Activated CD4-positive, alpha-beta T cell treated with anti-CD3 and anti-CD28 coated beads, Interleukin-10, Interleukin-2, amounts not matched to agents 100 ng/mL and 50 ng/mL, durations not matched to agents 16 hours and 8 hours (primary cell): ENCODE measurements at regions not wholly inside any gene's neighbourhood (a gene's known extent, or its start where the extent isn't known, plus 50 kb on each side); places are given as distances from the start of the nearest gene placed in this dataset.
"Not testable (repeated sequence)": the region's sequence is repeated elsewhere in the genome, so short reads cannot be mapped to it uniquely, and the experiment has no call there.

Experiments used
- DNase-seq: peaks from one replicate; pipeline ENCODE4 v3.0.0-alpha.2; 2020

DNA sequence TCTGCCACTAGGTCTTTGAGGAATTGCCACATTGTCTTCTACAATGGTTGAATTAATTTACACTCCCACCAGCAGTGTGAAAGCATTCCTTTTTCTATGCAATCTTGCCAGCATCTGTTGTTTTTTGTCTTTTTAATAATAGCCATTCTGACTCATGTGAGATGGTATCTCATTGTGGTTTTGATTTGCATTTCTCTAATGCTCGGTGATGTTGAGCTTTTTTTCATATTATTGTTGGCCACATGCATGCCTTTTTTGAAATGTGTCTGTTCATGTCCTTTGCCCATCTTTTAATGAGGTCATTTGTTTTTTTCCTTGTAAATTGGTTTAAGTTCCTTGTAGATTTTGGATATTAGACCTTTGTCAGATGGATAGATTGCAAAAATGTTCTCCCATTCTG is 661.8 kb downstream of the GLUD2 start:
- not testable (repeated sequence) for DNase-seq

DNA sequence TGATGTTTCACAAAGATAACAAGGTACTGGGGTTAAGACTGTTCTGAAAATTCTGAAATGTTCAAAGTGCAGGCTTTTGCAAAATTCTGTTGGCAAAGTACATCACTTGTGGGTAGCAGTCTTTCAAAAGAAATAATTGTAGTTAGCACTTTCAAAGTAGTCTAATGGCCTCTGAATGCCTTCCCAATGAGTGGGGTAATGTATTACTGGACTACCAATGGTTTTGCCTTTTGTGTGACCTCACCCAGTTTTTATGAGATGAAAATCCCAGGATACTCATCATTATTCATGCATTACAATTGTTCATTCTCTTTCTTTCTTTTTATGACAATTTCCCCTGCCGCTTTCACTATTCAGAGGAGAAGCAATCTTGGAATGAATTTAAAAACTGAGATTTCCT is 686.1 kb downstream of the GLUD2 start:
- DNase-seq = no peak

DNA sequence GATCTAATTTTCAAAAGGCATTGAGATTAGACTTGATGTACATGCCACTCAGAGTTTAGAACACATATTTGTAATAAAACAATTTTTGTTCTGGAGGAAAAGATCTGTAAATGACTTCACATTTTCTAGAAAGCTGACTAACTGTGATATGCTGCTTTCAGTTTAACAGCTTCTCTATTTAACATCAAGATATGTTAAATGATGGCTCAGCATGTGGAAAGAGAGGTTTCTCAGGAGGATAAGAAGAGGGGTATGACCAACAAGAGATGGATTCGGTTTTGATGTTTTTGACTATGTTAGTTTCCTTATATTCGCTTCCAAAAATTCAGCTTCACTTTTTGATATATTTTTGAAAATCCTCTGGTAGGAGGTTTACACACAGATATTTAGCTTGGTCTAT is 698.7 kb downstream of the GLUD2 start:
- no peak for DNase-seq

DNA sequence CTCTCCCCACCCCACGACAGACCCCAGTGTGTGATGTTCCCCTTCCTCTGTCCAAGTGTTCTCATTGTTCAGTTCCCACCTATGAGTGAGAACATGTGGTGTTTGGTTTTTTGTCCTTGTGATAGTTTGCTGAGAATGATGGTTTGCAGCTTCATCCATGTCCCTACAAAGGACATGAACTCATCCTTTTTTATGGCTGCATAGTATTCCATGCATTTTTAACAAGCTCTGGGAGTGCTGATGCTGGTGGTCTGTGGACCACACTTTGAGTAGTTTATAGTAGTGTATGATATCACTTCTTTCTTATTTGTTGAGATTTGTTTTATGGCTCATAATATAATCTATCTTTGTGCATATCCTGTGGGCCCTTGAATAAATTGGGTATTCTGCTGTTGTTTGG is 706.2 kb downstream of the GLUD2 start:
- DNase-seq = not testable (repeated sequence)

DNA sequence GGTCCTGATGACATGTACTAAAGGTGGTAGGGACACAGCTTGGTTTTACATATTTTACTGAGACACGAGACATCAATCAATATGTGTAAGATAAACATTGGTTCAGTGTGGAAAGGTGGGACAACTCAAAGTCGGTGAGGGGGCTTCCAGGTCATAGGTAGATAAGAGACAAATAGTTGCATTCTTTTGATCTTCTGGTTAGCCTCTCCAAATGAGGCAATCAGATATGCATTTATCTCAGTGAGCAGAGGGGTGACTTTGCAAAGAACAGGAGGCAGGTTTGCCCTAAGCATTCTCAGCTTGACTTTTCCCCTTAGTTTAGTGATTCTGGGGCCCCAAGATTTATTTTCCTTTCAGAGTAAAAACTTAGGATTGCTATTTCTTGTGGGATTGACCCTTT is 706.9 kb downstream of the GLUD2 start:
- DNase-seq = no peak

DNA sequence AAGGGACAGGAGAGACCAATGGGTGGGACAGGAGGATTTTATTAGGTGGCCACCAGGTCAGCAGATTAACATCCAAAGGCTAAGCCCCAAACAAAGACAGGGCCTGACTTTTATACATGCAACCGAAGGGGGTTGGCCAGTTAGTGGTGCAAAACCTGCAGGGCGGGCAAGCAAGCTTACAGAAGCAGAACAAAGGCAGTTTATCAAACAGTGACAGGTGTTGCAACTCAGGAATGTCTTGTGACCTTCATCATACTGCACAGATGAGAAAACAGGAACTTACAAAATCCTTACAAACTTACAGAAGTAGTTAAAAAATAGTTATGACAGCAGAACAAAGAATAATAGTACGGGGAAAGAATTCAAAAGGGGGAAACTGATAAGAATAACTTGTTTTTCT is 708.1 kb downstream of the GLUD2 start:
- DNase-seq = no peak

DNA sequence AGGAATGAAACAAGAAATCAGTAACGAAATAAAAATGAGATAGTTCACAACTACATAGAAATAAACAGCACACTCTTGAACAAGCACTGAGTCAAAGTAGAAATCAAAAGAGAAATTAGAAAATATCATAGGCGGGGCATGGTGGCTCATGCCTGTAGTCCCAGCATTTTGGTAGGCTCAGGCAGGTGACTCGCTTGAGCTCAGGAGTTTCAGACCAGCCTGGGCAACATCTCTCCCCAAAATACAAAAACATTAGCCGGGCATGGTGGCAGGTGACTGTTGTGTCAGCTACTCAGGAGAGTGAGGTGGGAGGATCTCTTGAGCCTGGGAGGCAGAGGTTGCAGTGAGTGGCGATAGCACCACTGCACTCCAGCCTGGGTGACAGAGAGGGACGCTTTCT is 714.4 kb downstream of the GLUD2 start:
- DNase-seq = no peak

DNA sequence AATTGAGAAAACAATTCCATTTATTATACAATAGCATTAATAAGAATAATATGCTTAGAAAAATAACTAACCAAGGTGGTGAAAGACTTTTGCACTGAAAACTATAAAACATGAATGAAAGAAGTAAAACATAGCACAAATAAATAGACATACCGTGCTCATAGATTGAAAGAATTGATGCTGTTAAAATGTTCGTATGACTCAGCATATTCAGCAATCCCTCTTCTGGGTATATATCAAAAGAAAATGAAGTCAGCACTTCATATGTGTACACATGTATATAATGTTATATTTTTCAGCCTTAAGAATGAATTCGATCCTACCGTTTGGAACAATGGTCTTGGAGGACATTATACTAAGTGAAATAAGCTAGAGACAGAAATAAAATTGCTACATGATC is 716.3 kb downstream of the GLUD2 start:
- DNase-seq = no peak

DNA sequence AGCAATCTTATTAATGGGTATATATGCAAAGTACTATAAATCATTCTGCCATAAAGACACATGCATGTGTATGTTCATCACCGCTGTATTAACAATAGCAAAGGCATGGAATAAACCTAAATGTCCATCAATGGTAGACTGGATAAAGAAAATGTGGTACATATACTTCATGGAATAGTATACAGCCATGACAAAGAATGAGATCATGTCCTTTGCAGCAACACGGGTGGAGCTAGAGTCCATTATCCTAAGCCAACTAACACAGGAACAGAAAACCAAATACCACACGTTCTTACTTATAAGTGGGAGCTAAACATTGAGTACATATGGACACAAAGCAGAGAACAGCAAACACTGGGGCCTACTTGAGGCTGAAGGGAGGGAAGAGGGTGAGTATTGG is 720.8 kb downstream of the GLUD2 start:
- not testable (repeated sequence) for DNase-seq

DNA sequence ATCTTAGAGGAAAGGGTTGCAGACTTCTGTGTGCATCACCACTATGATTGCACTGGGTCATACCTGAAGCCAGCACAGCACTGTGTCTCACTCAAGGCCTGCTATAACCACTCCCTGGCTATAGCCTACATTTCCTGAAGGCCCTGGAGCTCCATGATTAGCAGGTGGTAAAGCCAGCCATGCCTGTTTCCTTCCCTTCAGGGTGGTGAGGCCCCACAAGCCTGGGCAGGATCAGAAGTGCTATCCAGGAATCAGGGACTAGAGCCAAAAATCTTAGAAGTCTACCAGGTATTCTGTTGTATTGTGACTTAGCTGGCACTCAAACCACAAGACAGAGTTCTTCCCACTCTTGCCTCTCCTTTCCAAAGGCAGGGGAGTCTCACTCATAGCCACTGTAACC is 734.6 kb downstream of the GLUD2 start:
- DNase-seq = no peak

DNA sequence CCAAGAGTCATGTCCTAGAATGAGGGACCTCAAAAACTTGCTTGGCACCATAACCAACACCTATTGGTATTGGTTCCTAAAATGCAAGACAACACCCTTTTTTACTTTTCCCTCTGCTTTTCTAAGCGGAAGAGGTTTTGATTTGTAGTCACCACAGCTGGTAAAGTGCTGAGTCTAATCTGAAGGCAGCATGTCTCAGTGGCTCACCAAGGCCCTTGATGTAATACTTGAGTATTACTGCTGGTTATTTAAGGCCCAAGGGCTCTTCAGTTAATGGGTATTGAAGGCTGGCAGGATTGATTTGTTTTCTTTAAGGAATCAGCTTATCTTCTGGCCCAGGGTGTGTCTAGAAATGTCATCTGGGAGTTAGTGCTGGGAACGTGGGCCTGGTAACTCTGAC is 735.1 kb downstream of the GLUD2 start:
- DNase-seq = no peak

DNA sequence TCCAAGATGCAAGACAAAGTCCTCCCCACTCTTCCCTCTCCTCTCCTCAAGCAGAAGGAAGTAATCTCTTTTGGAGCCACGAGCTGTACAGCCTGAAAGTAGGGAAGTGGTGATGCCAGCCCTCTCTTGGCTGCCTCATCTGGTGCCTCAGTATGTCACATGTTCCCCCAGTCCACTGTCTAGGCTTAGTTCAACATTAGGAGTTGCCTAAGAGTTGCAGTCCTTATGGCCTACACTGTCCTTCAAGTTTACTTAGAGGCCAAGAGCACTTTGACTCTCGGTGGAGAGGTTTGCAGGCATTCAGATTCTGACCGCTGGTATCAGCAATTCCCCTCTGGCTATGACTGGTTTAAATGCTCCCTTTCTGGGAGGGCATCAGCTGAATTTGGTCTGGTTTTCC is 735.6 kb downstream of the GLUD2 start:
- no peak for DNase-seq

DNA sequence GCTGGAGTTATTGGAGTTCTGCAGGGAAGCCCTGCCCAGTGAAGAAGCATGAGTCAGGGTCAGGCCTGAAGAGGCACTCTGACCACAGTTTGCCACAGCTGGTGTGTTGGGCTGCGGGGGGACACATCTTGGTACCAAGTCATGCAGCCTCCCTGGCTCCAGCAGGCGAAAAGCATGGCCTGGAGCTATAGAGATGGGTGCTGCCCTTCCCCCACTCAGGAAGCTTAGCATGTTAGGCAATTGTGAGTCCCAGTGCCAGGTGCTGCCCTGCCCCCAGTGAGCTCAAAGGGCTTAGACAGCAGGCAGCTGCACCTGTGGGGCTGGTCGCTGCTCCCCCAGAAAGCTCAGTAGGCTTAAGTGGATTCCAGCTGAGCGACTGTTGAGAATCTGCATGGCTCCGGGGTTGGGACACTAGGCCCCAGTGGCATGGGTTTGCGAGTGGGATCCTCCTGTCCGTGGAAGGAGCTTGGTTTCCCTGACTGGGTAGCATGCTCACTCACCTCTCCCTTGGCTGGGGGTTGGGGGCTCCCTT is 755.5 kb downstream of the GLUD2 start:
- DNase-seq = no peak

DNA sequence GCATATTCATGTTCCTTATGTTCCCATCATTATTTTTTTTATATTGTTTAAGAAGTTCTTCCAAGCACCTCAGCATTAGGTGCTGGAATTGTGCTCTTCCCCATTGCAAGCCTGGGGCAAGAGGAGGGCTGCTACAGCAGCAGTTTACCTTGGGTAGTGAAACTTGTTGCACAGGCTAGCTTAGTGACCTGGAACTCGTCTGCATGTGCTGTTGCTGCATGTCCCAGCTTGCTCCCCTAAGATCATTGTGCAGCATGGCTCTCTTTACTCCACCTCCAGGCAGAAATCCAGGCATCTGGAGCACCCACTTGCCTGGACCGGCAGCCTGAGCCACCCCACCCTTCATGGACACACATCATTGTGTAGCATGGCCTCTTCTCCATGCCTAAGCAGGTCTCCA is 776.0 kb downstream of the GLUD2 start:
- DNase-seq = no peak

DNA sequence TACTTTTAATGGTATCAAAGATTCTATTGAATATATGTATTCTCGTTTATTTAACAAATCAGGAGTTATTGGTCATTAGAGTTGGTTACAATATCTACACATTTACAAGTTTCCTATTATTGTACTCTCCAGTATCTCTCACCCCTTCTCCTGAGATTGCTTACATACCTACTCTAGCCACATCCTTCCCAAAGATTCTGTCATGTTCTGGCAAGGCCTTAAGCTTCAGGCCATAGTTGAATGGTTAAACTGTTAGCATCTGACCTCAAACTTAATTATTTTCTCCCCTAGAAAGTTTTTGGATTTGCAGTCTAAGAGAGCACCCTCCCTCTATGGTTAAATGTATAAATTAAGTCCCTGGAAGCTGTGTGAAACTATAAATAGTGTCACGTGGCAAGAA is 784.2 kb downstream of the GLUD2 start:
- DNase-seq = no peak

DNA sequence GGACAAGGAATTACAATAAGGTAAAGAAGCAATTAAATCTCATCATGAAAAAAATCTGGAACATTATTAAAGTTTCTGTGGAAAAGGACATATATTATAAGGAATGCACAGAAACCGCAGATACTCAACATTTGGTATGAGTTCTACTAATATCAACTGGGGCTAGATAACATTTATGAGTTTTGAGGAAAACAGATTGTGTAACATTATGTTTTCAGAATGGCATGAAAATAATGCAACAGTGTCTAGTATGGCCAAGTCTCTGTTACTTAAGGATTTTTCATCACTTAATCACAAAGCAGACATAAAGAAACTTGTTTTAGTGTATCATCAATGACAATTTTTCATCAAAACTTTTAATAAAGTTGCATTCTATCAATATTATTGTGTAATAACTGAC is 785.0 kb downstream of the GLUD2 start:
- no peak for DNase-seq

DNA sequence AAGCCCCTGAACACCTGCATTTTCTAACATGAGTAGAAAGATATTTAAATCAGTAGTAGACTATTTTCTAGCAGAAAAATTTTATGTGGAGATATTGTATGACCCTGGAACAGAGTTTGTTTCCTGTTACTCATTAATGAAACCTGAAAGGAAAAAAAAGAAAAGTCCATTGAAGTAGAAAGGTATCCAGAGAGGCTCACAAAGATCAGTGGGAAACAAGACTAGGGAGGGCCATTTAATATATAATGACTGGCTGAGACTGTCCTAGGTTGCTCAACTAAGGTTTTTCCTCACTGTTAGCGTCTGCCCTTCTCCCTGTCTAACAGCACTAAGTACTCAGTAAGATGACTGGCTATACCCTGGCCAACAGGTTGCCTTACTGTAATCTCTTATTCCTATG is 788.6 kb downstream of the GLUD2 start:
- no peak for DNase-seq

DNA sequence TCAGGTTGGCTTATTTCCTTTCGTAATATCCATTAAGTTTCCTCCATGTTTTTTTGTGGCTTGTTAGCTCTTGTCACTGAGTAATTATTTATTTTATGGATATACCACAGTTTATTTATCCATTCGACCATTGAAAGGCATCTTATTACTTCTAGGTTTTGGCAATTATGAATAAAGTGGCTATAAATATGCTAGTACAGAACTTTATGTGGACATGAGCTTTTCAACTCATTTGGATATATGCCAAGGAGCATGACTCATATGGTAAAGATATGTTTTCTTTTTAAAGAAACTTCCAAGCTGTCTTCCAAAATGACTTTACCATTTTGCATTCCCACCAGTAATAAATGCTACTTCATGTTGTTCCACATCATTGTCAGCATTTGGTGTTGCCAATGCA is 803.6 kb downstream of the GLUD2 start:
- DNase-seq = no peak

DNA sequence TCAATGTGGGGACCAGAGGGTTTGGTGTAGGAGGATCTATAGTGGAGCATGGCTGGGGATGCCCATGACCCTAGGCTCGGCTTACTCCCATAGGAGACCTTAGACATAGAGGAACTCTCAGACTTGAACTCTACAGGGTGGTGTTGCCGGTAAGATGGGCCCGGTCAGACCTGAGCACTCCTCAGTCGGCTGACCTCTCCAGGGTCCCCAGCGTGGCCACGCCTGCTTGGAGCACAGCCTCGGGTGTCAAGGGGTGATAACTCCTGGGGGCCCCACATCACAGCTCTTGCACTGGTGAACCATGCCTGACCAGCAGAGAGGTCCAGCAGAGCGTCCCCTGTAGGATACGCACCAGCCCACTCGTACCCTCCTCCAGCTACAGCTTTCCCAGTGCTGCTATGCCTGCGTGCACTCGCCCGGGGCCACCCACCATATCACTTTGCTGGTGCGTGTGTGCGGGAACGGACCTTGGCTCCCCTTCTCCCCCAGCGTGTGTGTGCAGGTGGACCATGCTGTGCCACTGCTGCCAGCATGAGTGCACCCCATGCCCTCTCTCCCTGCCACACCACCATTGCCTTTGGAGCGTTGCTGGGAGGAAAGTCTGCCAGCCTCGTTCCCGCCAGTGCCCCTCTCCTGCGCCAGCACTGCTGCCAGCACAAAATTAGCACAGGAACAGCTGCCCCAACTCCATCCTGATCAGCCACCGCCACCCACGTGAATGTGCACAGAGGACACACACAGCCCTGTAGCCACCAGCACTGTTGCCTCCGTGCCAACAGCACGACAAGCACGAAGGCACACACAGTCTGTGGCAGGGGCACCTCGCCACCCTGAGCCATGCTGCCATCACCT is 806.6 kb downstream of the GLUD2 start:
- no peak for DNase-seq

DNA sequence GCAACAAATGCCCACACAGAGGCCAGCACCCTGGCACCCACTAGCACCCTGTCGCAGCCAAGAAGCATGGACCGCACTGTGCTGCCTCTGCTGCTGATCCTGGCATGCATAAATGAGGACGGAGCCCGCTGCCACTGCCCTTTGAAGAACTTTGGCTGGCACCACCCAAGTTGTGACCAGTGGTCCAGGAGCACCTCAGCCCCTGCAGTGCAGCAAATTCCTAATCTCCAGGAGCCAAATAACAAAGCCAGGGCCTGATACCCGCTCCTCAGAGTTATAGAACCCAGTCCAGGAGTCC is 807.2 kb downstream of the GLUD2 start:
- no peak for DNase-seq

DNA sequence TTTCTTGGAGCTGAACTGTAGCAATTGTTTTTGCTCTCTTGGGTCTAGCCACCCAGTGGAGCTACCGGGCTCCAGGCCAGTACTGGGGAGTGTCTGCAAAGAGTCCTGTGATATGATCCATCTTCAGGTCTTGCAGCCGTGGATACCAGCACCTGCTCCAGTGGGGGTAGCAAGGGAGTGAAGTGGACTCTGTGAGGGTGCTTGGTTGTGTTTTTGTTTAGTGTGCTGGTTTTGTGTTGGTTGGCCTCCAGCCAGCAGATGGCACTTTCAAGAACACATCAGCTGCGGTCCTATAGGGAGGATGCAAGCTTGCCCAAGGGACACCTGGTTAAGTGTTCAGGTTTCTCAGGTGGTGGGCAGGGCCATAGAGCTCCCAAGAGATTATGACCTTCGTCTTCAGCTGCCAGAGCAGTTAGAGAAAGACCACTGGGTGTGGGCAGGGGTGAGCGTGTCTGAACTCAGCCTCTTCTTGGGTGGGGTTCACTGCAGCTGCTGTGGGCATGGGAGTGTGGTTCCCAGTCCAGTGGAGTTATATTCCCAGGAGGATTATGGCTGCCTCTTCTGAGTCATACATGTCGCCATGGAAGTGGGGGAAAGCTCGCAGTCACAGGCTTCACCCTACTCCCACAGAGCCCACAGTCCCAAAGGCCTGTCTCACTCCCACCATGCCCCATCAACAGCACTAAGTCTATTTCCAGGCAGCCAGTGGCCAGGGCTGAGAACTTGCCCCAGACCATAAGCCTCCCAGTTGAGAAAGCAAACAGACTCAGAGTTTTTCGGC is 811.6 kb downstream of the GLUD2 start:
- DNase-seq = no peak

DNA sequence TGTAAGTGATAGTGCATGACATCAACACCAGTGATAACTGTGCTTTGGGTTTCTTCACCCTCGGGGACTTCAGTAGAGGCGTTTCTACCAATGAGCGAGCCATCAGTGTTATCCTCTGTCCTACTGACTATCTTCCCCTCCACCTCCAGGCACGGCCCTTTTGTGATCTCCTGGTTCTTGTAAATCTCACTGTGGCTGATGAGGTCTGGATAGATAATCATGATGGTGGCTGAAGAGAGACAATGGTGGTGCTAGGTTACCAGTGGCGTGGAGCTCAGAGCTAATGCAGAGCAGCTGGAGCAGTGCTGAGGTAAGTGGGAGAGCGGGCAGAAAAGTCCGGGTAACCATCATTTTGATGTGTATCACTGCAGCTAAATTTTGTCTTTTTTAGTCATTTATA is 816.6 kb downstream of the GLUD2 start:
- no peak for DNase-seq

DNA sequence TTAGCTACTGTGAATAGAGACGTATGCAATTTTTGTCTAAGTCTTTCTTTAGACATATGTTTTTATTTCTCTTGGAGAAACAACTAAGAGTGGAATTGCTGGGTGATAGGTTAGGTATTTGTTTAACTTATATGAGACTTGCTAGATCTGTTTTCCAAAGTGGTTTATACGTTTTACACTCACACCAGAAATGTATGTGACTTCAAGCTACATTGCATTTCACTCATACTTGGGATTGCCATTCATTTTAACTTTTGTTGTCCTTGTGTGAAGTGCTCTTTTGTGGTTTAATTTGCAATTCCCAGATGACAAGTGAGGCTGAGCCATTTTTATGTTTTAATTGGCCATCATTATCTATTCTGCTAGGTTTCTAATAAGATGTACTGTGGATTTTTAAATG is 817.2 kb downstream of the GLUD2 start:
- DNase-seq = no peak

DNA sequence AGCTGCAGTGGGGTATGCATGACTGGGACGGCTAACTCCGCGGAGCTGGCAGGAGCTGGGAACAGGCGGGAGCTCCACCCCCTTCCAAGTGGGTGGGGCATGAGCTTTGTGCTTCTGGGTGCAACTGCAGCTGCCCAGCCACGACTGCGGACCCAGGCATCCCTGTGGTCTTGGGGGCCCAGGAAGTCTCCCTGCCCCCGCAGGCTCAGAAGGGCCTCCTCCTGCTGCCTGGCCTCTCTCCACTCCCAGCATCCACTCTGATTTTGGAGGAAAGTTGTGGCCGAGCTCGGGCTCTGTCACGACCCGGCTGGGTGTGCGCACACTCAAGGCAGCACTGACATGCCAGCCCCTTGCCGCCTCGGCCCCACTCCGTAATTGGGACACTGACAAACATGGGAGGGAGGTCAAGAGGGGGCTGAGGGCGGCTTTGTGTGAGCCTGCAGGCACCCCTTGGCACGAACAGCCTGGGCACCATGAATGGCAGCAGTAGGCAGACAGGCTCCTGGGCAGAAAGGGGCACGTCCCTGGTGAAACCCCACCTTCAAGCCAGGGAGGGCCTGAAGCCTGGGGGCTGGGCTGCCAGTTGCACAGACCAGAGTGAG is 822.6 kb downstream of the GLUD2 start:
- no peak for DNase-seq
